SK-N-SH (cell line): ENCODE measurements at regions not wholly inside any gene's neighbourhood (a gene's known extent, or its start where the extent isn't known, plus 50 kb on each side); places are given as distances from the start of the nearest gene placed in this dataset.

Experiments used
- CTCF ChIP-seq: fragments of 200-600 bp; sonication (generic); IDR thresholded peaks from 2 replicates; pipeline ENCODE4 v1.6.1; 2017; ENCODE audit warnings: antibody characterized with exemption, mild to moderate bottlenecking, moderate library complexity
- EZH2phosphoT487 ChIP-seq: fragments of 200-600 bp; sonication (generic); IDR thresholded peaks from 2 replicates; pipeline ENCODE4 v1.6.1; 2017; ENCODE audit warnings: low read depth, mixed run types, mild to moderate bottlenecking, antibody characterized with exemption, moderate library complexity, borderline replicate concordance
- FOSL2 ChIP-seq: IDR thresholded peaks from 2 replicates; pipeline ENCODE4 v1.4.0; 2012; ENCODE audit warnings: low read depth, mild to moderate bottlenecking, moderate library complexity, borderline replicate concordance
- MAX ChIP-seq: IDR thresholded peaks from 2 replicates; pipeline ENCODE4 v1.4.0; 2012; ENCODE audit warnings: low read depth
- PBX3 ChIP-seq: IDR thresholded peaks from 2 replicates; pipeline ENCODE4; 2012
- POLR2AphosphoS5 ChIP-seq: IDR thresholded peaks from 2 replicates; pipeline ENCODE4 v1.6.1; 2012; ENCODE audit warnings: low read depth, low read length
- RAD21 ChIP-seq: IDR thresholded peaks from 2 replicates; pipeline ENCODE4 v1.6.1; 2012; ENCODE audit warnings: mild to moderate bottlenecking, low read length
- RCOR1 ChIP-seq: fragments of 150-350 bp; IDR thresholded peaks from 2 replicates; pipeline ENCODE4 v1.6.1; 2017; ENCODE audit warnings: antibody characterized with exemption, low read length
- REST ChIP-seq: IDR thresholded peaks from 2 replicates; pipeline ENCODE4 v1.6.1; 2012; ENCODE audit warnings: mild to moderate bottlenecking, low read depth, low read length, moderate library complexity
- RFX5 ChIP-seq: IDR thresholded peaks from 2 replicates; pipeline ENCODE4 v1.6.1; 2012; ENCODE audit warnings: mild to moderate bottlenecking, improper control_type of control experiment, low read length
- TAF1 ChIP-seq: IDR thresholded peaks from 2 replicates; pipeline ENCODE4 v1.6.1; 2012; ENCODE audit warnings: low read depth, mild to moderate bottlenecking, low read length, moderate library complexity, borderline replicate concordance
- ZBTB33 ChIP-seq: IDR thresholded peaks from 2 replicates; pipeline ENCODE4 v1.4.0; 2012; ENCODE audit warnings: low read depth, borderline replicate concordance

- TF ChIP-seq TAF1 (no peak), CTCF (no peak), ZBTB33 (no peak), EZH2phosphoT487 (no peak), REST (no peak), POLR2AphosphoS5 (no peak), FOSL2 (peak; percentile 70), MAX (no peak), RFX5 (no peak), RAD21 (no peak), PBX3 (0 out of 2 replicates have a peak, but pooled peaks have one; percentile 11), RCOR1 (no peak)
Observed at GRCh38 chr16:63323055-63323454, 1286.8 kb upstream of the CDH8 start.
